Smooth muscle cell of the brain vasculature (primary cell): ENCODE measurements at regions not wholly inside any gene's neighbourhood (a gene's known extent, or its start where the extent isn't known, plus 50 kb on each side); places are given as distances from the start of the nearest gene placed in this dataset.

Source experiments
- DNase-seq: peaks from one replicate; pipeline ENCODE4 v3.0.0-alpha.2; 2012; ENCODE audit warnings: low read depth, low spot score

GRCh38 chr17:70011750-70012149 lies 63.3 kb upstream of the KCNJ16 start:
- DNase-seq, result no peak

GRCh38 chr17:70013911-70014310 lies 61.1 kb upstream of the KCNJ16 start:
- peak; percentile 9 for DNase-seq

- no peak for DNase-seq
These were observed 57.9 kb upstream of the KCNJ16 start for GRCh38 chr17:70017112-70017511.

- no peak for DNase-seq
These were observed 57.1 kb upstream of the KCNJ16 start for GRCh38 chr17:70017941-70018340.

- DNase-seq, result no peak
These were observed 53.3 kb upstream of the KCNJ16 start for GRCh38 chr17:70021726-70022125.

- DNase-seq, result no peak
These were observed 52.9 kb upstream of the KCNJ16 start for GRCh38 chr17:70022175-70022574.

- DNase-seq, result no peak
These were observed 50.8 kb upstream of the KCNJ16 start for GRCh38 chr17:70024253-70024652.
